G401 (cell line): ENCODE measurements at regions not wholly inside any gene's neighbourhood (a gene's known extent, or its start where the extent isn't known, plus 50 kb on each side); places are given as distances from the start of the nearest gene placed in this dataset.
"Not testable (repeated sequence)": the region's sequence is repeated elsewhere in the genome, so short reads cannot be mapped to it uniquely, and the experiment has no call there.

Experiments used
- DNase-seq: peaks from one replicate; pipeline ENCODE4 v3.0.0-alpha.2; 2015; ENCODE audit warnings: low spot score
- in situ Hi-C: cut with HindIII; loops from 2 replicates; pipeline ENCODE4 v1.10.0; 2016; ENCODE audit warnings: low sequenced_read_pairs, mixed read lengths

- no peak for DNase-seq
- in situ Hi-C loops, result no loop called here
These were observed 76.9 kb upstream of the ALG10 start for GRCh38 chr12:33945438-33945784.

DNA sequence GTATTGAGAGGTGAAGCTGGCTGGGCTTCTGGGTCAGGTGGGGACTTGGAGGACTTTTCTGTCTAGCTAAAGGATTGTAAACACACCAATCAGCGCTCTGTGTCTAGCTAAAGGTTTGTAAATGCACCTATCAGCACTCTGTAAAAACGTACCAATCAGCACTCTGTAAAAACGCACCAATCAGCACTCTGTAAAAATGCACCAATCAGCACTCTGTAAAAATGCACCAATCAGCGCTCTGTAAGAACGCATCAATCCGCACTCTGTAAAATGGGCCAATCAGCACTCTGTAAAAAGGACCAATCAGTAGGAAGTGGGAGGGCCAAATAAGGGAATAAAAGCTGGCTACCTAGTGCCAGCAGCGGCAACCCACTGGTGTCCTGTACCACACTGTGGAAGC is 56.1 kb upstream of the ALG10 start:
- in situ Hi-C loops, DNase-seq: not testable (repeated sequence)

DNA sequence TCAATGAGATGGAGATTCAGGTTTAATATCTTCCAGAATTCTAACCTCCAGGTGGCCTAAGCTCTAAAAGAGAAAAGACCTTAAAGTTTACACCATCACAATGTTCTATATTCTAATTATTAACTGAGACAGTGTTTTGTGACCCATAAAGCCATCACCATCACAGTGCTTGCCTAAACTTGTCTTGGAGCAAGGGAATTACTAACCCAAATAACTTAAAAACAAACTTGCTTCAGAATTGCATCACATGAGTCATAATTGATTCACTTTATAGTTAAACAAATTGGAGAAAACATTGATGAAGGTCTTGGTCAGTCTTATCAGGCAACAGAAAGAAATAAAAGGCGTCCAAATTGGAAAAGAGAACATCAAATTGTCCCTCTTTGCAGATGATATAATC is 54.5 kb upstream of the ALG10 start:
- in situ Hi-C loops, result no loop called here

More for the DNA sequence above, 54.5 kb upstream of the ALG10 start:
- no peak for DNase-seq
